SU-DHL-6 (cell line): ENCODE measurements at regions not wholly inside any gene's neighbourhood (a gene's known extent, or its start where the extent isn't known, plus 50 kb on each side); places are given as distances from the start of the nearest gene placed in this dataset.

Source experiments
- H2AFZ ChIP-seq: fragments of 200-600 bp; sonication (generic); 2 replicates; pipeline ENCODE4 v1.6.1; 2014; ENCODE audit warnings: low read depth, mild to moderate bottlenecking, moderate library complexity, mixed read lengths, antibody characterized with exemption, low read length; ENCODE audit not compliant: severe bottlenecking
- H3F3A ChIP-seq: fragments of 200-600 bp; shearing (Covaris generic); 2 replicates; pipeline ENCODE4 v1.6.0; 2016; ENCODE audit warnings: antibody characterized with exemption, mild to moderate bottlenecking; ENCODE audit not compliant: insufficient read depth
- H3K27ac ChIP-seq: fragments of 200-600 bp; sonication (generic); 2 replicates; pipeline ENCODE4 v1.5.1; 2016; ENCODE audit warnings: low read depth, mild to moderate bottlenecking, low read length, moderate library complexity, mixed read lengths
- H3K27me3 ChIP-seq: fragments of 200-600 bp; sonication (generic), shearing (Covaris generic); 2 replicates; pipeline ENCODE4 v1.6.0; 2014; ENCODE audit warnings: mild to moderate bottlenecking, low read length
- H3K36me3 ChIP-seq: fragments of 200-600 bp; sonication (generic); 2 replicates; pipeline ENCODE4 v1.6.1; 2014; ENCODE audit warnings: mild to moderate bottlenecking, low read length, mixed read lengths
- H3K4me2 ChIP-seq: fragments of 300-600, 200-600 bp; shearing (Covaris generic), sonication (generic); 2 replicates; pipeline ENCODE4 v1.6.0; 2014; ENCODE audit warnings: low read length, low read depth, mild to moderate bottlenecking; ENCODE audit not compliant: poor library complexity, severe bottlenecking
- H3K4me3 ChIP-seq: fragments of 200-600 bp; sonication (generic); 2 replicates; pipeline ENCODE4 v1.5.1; 2014; ENCODE audit warnings: antibody characterized with exemption, low read length, mild to moderate bottlenecking, mixed read lengths; ENCODE audit not compliant: insufficient read depth, poor library complexity, severe bottlenecking
- H3K79me2 ChIP-seq: fragments of 200-600 bp; sonication (generic); 2 replicates; pipeline ENCODE4 v1.6.1; 2014; ENCODE audit warnings: mild to moderate bottlenecking, low read length, moderate library complexity; ENCODE audit not compliant: insufficient read depth
- H3K9ac ChIP-seq: fragments of 200-600 bp; sonication (generic); 2 replicates; pipeline ENCODE4 v1.7.0; 2014; ENCODE audit warnings: mild to moderate bottlenecking, low read length
- H3K9me2 ChIP-seq: fragments of 200-600 bp; sonication (generic); replicated peaks from 2 replicates; pipeline ENCODE4 v1.6.1; 2014; ENCODE audit warnings: low read length; ENCODE audit not compliant: insufficient read depth
- H3K9me3 ChIP-seq: fragments of 200-600 bp; sonication (generic); 2 replicates; pipeline ENCODE4 v1.6.1; 2014; ENCODE audit warnings: low read length, mixed read lengths; ENCODE audit not compliant: insufficient read depth
- H4K20me1 ChIP-seq: fragments of 200-600 bp; sonication (generic); 2 replicates; pipeline ENCODE4 v1.6.1; 2014; ENCODE audit warnings: low read depth, mild to moderate bottlenecking, antibody characterized with exemption, low read length, moderate library complexity, mixed read lengths
- EZH2phosphoT487 ChIP-seq: fragments of 200-600 bp; sonication (generic), shearing (Covaris generic); conservative IDR thresholded peaks from 2 replicates; pipeline ENCODE4 v1.6.1; 2018; ENCODE audit warnings: mild to moderate bottlenecking, antibody characterized with exemption, low read length, moderate library complexity, mixed read lengths
- TF ChIP-seq, protein P1 (sequence below): fragments of 200-600 bp; sonication (generic); IDR thresholded peaks from one replicate; pipeline ENCODE4 v1.5.1; 2017; ENCODE audit warnings: antibody characterized with exemption, mild to moderate bottlenecking, low read length, moderate library complexity; ENCODE audit not compliant: insufficient read depth, poor library complexity, severe bottlenecking

DNA sequence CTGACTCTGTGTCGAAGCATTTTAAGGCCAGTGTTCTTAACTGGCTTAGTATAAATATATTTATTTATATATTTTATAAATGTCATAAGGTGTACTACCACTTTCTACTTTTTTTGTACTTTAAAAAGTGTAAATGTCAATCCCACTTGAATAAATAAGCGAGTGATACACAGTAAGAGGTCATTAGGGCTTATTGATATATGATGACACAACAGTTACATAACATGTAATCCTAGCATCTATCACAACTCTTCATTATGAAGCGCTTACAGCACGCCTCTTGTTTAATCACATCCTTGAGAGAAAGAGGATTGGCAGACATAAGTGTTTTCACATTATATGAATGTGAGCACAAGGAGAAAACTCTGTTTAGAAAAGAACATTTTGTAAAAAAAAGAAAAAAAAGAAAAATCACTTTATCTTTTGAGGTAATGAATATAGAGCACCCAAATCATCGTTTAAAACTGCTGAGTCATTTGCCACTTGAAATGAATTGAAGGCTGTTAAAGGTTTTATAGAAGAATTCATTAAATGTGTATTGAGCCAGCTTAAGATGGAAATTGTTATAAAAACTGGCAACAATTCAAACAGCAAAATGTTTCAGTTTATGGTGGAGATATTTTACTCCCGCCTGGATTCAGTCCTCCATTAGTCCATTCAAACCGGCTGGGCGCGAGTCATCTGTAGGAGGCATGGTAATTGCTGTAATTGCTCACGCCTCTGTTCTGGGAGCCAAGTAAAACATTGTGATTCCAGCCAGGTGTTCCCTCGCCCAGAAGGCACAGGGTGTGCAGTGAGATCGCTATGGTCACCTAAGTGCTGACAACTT, 627.3 kb upstream of the KIRREL3 start:
- Histone ChIP-seq H3K79me2 (no peaks in the 10 kb centered on the region), H3K36me3 (no peaks in the 10 kb centered on the region), H2AFZ (no peak overlapping the region), H3K4me2 (no peak overlapping the region), H3K27me3 (no peaks in the 10 kb centered on the region), H3K4me3 (no peak overlapping the region), H3F3A (no peaks in the 10 kb centered on the region), H3K9ac (no peak overlapping the region), H3K9me3 (no peaks in the 10 kb centered on the region), H4K20me1 (no peaks in the 10 kb centered on the region), H3K27ac (no peak overlapping the region), H3K9me2 (no peaks in the 10 kb centered on the region)
- TF ChIP-seq EZH2phosphoT487: no peak
- TF ChIP-seq, protein P1, sequence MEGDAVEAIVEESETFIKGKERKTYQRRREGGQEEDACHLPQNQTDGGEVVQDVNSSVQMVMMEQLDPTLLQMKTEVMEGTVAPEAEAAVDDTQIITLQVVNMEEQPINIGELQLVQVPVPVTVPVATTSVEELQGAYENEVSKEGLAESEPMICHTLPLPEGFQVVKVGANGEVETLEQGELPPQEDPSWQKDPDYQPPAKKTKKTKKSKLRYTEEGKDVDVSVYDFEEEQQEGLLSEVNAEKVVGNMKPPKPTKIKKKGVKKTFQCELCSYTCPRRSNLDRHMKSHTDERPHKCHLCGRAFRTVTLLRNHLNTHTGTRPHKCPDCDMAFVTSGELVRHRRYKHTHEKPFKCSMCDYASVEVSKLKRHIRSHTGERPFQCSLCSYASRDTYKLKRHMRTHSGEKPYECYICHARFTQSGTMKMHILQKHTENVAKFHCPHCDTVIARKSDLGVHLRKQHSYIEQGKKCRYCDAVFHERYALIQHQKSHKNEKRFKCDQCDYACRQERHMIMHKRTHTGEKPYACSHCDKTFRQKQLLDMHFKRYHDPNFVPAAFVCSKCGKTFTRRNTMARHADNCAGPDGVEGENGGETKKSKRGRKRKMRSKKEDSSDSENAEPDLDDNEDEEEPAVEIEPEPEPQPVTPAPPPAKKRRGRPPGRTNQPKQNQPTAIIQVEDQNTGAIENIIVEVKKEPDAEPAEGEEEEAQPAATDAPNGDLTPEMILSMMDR: no peak

DNA sequence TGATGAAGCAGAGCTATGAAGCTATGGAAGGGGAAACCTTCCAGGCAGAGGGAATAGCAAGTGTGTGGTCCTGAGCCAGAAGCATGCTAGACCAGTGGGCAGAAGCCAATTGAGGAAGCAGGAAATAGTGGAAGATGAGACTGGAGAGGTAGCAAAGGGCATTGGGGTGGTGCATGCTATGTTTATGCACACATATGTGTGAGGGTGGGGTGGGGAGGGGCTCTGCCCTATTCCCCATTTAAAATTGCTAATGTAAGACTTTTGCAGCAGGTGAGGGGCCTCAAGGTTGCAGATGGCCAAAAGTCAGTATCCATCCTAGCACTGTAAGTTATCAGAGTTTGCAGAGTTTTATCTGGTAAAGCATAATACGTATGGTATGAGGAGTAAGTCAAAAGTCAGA, 626.6 kb upstream of the KIRREL3 start:
- TF ChIP-seq EZH2phosphoT487: no peak
- TF ChIP-seq, protein P1: no peak
- H3K36me3 ChIP-seq: no peaks in the 10 kb centered on the region

DNA sequence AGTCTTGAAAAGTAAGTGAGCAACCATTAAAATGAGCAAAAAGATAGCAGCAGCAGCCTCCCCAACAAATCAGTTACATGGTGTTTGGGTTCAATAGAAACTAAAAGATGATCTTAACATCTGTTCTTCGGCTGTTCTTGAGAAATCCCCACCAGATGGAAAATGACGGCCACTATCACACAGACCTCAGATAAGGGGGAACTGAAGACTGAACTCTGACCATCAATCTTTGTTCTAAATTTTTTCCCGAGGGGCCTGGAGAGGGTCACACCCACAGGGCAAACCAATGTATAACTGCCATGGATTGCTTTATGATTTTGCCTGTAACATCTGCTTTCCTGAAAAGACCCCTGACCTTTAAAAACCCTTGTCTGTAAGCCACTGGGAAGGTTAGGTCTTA, 624.8 kb upstream of the KIRREL3 start:
- Histone ChIP-seq H3K9ac (no peak overlapping the region), H3K79me2 (no peaks in the 10 kb centered on the region), H3K36me3 (no peaks in the 10 kb centered on the region), H3K27ac (no peak overlapping the region), H2AFZ (no peak overlapping the region), H3K27me3 (no peaks in the 10 kb centered on the region), H3K4me3 (no peak overlapping the region), H4K20me1 (no peaks in the 10 kb centered on the region), H3K9me3 (no peaks in the 10 kb centered on the region), H3K9me2 (no peaks in the 10 kb centered on the region), H3K4me2 (no peak overlapping the region), H3F3A (no peaks in the 10 kb centered on the region)
- TF ChIP-seq, protein P1: no peak
- TF ChIP-seq EZH2phosphoT487: no peak

More for the DNA sequence above, 626.6 kb upstream of the KIRREL3 start:
- Histone ChIP-seq H3K9me3 (no peaks in the 10 kb centered on the region), H3K79me2 (no peaks in the 10 kb centered on the region), H3K27me3 (no peaks in the 10 kb centered on the region), H3K9me2 (no peaks in the 10 kb centered on the region), H4K20me1 (no peaks in the 10 kb centered on the region), H3K9ac (no peak overlapping the region), H3F3A (no peaks in the 10 kb centered on the region), H3K27ac (no peak overlapping the region), H3K4me3 (no peak overlapping the region), H2AFZ (no peak overlapping the region), H3K4me2 (no peak overlapping the region)
